Astrocyte of the hippocampus (primary cell): ENCODE measurements at regions not wholly inside any gene's neighbourhood (a gene's known extent, or its start where the extent isn't known, plus 50 kb on each side); places are given as distances from the start of the nearest gene placed in this dataset.
"Not testable (repeated sequence)": the region's sequence is repeated elsewhere in the genome, so short reads cannot be mapped to it uniquely, and the experiment has no call there.

ENCODE experiments used
- DNase-seq: peaks from one replicate; pipeline ENCODE4 v3.0.0; 2011; ENCODE audit warnings: low read depth, low spot score

- not testable (repeated sequence) for DNase-seq
Observed at GRCh38 chr12:74676955-74677354, 139.3 kb downstream of the ATXN7L3B start.

GRCh38 chr12:74685385-74685784 lies 147.8 kb downstream of the ATXN7L3B start:
- DNase-seq: no peak

- peak; percentile 56 for DNase-seq
Observed at GRCh38 chr12:74689071-74689655, 151.5 kb downstream of the ATXN7L3B start.

- no peak for DNase-seq
Observed at GRCh38 chr12:74689929-74690328, 152.3 kb downstream of the ATXN7L3B start.

GRCh38 chr12:74719447-74719846 lies 181.8 kb downstream of the ATXN7L3B start:
- no peak for DNase-seq

- DNase-seq: peak; percentile 4
Observed at GRCh38 chr12:74722709-74723108, 185.1 kb downstream of the ATXN7L3B start.

- peak; percentile 56 for DNase-seq
Observed at GRCh38 chr12:74725154-74725553, 187.5 kb downstream of the ATXN7L3B start.

- no peak for DNase-seq
Observed at GRCh38 chr12:74728006-74728405, 190.4 kb downstream of the ATXN7L3B start.

GRCh38 chr12:74732164-74732784 lies 194.6 kb downstream of the ATXN7L3B start:
- no peak for DNase-seq

- no peak for DNase-seq
Observed at GRCh38 chr12:74732826-74733225, 195.2 kb downstream of the ATXN7L3B start.

GRCh38 chr12:74741112-74741511 lies 203.5 kb downstream of the ATXN7L3B start:
- DNase-seq: no peak

- peak; percentile 47 for DNase-seq
Observed at GRCh38 chr12:74747305-74747704, 209.7 kb downstream of the ATXN7L3B start.

- peak; percentile 16 for DNase-seq
Observed at GRCh38 chr12:74751441-74751840, 213.8 kb downstream of the ATXN7L3B start.

- no peak for DNase-seq
Observed at GRCh38 chr12:74752215-74752614, 214.6 kb downstream of the ATXN7L3B start.

- DNase-seq: no peak
Observed at GRCh38 chr12:74770552-74770951, 232.9 kb downstream of the ATXN7L3B start.

- no peak for DNase-seq
Observed at GRCh38 chr12:74775276-74775675, 237.6 kb downstream of the ATXN7L3B start.

GRCh38 chr12:74776378-74776777 lies 238.7 kb downstream of the ATXN7L3B start:
- DNase-seq: no peak

GRCh38 chr12:74780182-74780849 lies 242.7 kb downstream of the ATXN7L3B start:
- peak; percentile 53 for DNase-seq

GRCh38 chr12:74780850-74781241 lies 243.2 kb downstream of the ATXN7L3B start:
- DNase-seq: peak; percentile 12

- DNase-seq: no peak
Observed at GRCh38 chr12:74781991-74782485, 244.4 kb downstream of the ATXN7L3B start.

GRCh38 chr12:74790931-74791330 lies 253.3 kb downstream of the ATXN7L3B start:
- no peak for DNase-seq

- peak; percentile 33 for DNase-seq
Observed at GRCh38 chr12:74791365-74791764, 253.7 kb downstream of the ATXN7L3B start.

- DNase-seq: peak; percentile 51
Observed at GRCh38 chr12:74794522-74794921, 256.9 kb downstream of the ATXN7L3B start.
